GM18505 (cell line): ENCODE measurements at regions not wholly inside any gene's neighbourhood (a gene's known extent, or its start where the extent isn't known, plus 50 kb on each side); places are given as distances from the start of the nearest gene placed in this dataset.

Source experiments
- ATAC-seq: cut with Tn5 transposase; IDR thresholded peaks from one replicate; pipeline ENCODE4 v1.9.1; 2021; ENCODE audit not compliant: unreplicated experiment
- POLR2A ChIP-seq: IDR thresholded peaks from 4 replicates; pipeline ENCODE4 v1.6.1; 2011; ENCODE audit warnings: borderline replicate concordance; ENCODE audit not compliant: insufficient read depth, insufficient read length; ENCODE audit errors: extremely low read depth

- no peak for TF ChIP-seq POLR2A
- ATAC-seq, result no peak
Observed at GRCh38 chr3:69510481-69511030, 124.7 kb upstream of the FRMD4B start.

DNA sequence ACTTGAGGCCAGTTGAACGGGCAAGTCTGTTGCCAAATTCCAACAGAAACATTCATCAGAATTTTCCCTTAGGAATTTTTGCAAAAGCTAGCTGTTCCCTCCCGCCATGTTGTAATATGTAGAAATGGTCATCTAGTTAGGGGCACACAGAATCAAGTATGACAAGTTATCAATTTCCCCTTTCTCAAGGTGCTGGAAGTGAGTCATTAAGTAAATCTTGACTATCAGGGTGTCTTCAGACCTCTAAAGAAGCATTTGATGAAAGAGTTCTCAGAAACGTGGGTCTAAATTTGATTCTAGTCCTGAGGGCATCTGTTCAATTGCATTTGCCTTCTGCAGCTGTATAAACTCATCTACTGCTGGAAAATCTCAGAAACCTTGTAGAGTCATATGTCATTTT lies 123.4 kb upstream of the FRMD4B start:
- no peak for ATAC-seq
- no peak for TF ChIP-seq POLR2A

GRCh38 chr3:69505770-69506407 lies 120.0 kb upstream of the FRMD4B start:
- ATAC-seq, result no peak

GRCh38 chr3:69504232-69504631 lies 118.3 kb upstream of the FRMD4B start:
- no peak for TF ChIP-seq POLR2A
- no peak for ATAC-seq

More at GRCh38 chr3:69505770-69506407, 120.0 kb upstream of the FRMD4B start:
- no peak for TF ChIP-seq POLR2A

GRCh38 chr3:69500604-69501003 lies 114.7 kb upstream of the FRMD4B start:
- TF ChIP-seq POLR2A, result no peak
- ATAC-seq, result no peak

DNA sequence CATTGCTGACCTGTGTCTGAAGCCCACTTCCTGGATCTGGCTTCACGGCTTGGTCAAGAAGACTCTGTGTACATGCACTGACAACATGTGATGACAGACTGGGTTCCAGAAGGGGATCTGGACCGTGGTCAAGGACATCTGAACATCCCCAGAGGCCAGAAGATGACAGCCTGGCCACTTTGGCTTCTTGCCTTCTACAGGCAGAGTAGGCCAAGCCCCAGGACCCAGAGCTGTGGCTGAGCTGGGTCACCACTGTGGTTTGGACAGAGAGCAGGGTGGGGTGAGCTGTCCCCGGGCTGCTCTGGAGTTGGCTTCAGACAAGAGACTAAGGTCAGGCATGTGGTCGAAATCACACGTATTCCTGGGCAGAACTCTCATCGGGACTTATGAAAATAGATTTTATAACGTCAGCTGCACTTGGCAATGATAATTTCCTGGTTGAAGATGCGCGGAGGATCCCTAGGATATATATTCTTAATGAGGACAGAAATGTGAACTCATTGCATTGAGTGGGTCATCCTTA lies 114.1 kb upstream of the FRMD4B start:
- TF ChIP-seq POLR2A, result no peak

GRCh38 chr3:69499422-69499821 lies 113.5 kb upstream of the FRMD4B start:
- no peak for ATAC-seq
- TF ChIP-seq POLR2A, result no peak

More for the DNA sequence above, 114.1 kb upstream of the FRMD4B start:
- no peak for ATAC-seq

GRCh38 chr3:69496856-69497255 lies 111.0 kb upstream of the FRMD4B start:
- TF ChIP-seq POLR2A, result no peak
- ATAC-seq, result no peak

DNA sequence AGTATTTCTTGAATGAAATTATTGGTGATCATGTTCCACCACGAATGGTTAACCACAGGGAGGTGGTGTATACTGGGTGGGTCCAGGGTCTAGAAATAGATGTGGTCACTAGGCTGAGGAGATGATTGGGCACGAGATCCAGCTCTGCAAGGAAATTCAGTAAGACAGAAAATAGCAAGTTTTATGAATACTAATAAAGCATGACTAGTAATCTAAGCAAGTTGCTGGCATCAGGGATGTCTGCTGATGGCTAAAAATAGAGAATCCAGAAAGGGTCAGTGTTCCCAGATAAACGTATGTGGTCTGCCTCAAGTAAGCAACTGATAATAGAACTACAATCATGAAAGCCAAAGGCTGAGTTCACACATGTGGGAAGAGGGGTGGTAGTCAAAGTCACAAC lies 108.3 kb upstream of the FRMD4B start:
- no peak for TF ChIP-seq POLR2A
- ATAC-seq, result no peak

DNA sequence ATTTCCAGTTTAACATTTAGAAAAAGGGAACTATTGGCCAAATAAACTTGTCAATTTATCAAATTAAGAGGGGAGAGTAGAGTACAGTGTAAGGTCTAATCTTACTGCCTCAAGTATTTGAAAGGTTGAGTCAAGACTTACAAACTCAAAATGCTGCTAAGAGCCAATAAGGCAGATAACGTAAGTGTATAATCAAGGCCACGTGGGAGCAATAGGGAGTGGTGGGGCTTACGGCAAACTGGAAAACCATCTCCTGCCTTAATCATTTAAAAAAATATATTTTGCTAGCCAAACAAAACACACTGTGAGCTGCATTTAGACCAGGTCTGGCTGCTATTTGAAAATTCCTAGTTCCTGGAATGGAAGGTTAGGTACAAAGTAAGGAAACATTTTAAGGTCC lies 107.3 kb upstream of the FRMD4B start:
- no peak for ATAC-seq
- no peak for TF ChIP-seq POLR2A

GRCh38 chr3:69491975-69492374 lies 106.1 kb upstream of the FRMD4B start:
- TF ChIP-seq POLR2A, result no peak
- ATAC-seq, result no peak

GRCh38 chr3:69490971-69491370 lies 105.1 kb upstream of the FRMD4B start:
- no peak for TF ChIP-seq POLR2A
- ATAC-seq, result no peak

DNA sequence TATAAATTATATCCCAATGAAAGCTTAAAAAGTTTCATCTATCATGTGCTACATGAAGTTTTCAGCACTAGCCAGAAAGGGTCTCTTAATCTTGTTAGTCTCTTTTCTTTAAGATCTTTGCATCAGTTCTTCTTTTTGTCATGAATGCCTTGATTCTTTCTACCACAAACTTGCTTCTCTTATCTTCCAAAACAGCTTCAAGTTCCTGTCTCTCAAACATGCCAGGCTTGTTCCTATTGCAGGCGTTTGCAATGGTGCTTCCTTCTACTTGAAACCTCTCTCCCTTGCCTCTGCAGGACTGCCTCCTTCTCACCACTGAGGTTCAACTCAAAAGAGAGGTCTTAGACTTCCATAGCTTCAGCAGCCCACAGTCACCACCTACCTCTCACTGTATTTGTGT lies 104.3 kb upstream of the FRMD4B start:
- TF ChIP-seq POLR2A, result no peak
- no peak for ATAC-seq

- no peak for ATAC-seq
Observed at GRCh38 chr3:69488026-69488425, 102.1 kb upstream of the FRMD4B start.

GRCh38 chr3:69485489-69485888 lies 99.6 kb upstream of the FRMD4B start:
- TF ChIP-seq POLR2A, result no peak
- no peak for ATAC-seq

More at GRCh38 chr3:69488026-69488425, 102.1 kb upstream of the FRMD4B start:
- no peak for TF ChIP-seq POLR2A
